MM.1S (cell line): ENCODE measurements at regions not wholly inside any gene's neighbourhood (a gene's known extent, or its start where the extent isn't known, plus 50 kb on each side); places are given as distances from the start of the nearest gene placed in this dataset.

Source experiments
- DNase-seq: peaks from one replicate; pipeline ENCODE4 v3.0.0-alpha.2; 2015
- H2AFZ ChIP-seq: fragments of 300-600 bp; sonication (generic); 2 replicates; pipeline ENCODE4 v1.6.0; 2016; ENCODE audit warnings: antibody characterized with exemption, low read length
- H3F3A ChIP-seq: fragments of 300-600 bp; sonication (generic); 2 replicates; pipeline ENCODE4 v1.6.1; 2016; ENCODE audit warnings: mild to moderate bottlenecking, antibody characterized with exemption, low read length, moderate library complexity, mixed read lengths; ENCODE audit not compliant: insufficient read depth
- H3K27ac ChIP-seq: fragments of 300-600 bp; sonication (generic); 2 replicates; pipeline ENCODE4 v1.5.1; 2016; ENCODE audit warnings: mild to moderate bottlenecking, low read length
- H3K27me3 ChIP-seq: fragments of 300-600 bp; sonication (generic); replicated peaks from 2 replicates; pipeline ENCODE4 v1.6.0; 2016; ENCODE audit warnings: low read length; ENCODE audit not compliant: insufficient read depth
- H3K36me3 ChIP-seq: fragments of 300-600 bp; sonication (generic); replicated peaks from 2 replicates; pipeline ENCODE4 v1.6.1; 2016; ENCODE audit warnings: mild to moderate bottlenecking, low read length, mixed read lengths; ENCODE audit not compliant: insufficient read depth
- H3K4me1 ChIP-seq: fragments of 300-600 bp; sonication (generic); 2 replicates; pipeline ENCODE4 v1.6.1; 2016; ENCODE audit warnings: low read length, mixed read lengths
- H3K4me2 ChIP-seq: fragments of 300-600 bp; sonication (generic); 2 replicates; pipeline ENCODE4 v1.6.0; 2016; ENCODE audit warnings: low read depth, low read length
- H3K4me3 ChIP-seq: fragments of 300-600 bp; sonication (generic); 2 replicates; pipeline ENCODE4 v1.5.1; 2016; ENCODE audit warnings: low read length, mixed read lengths
- H3K79me2 ChIP-seq: fragments of 300-600 bp; sonication (generic); 2 replicates; pipeline ENCODE4 v1.6.1; 2016; ENCODE audit warnings: mixed run types, low read length, mixed read lengths
- H3K9ac ChIP-seq: fragments of 300-600 bp; sonication (generic); 2 replicates; pipeline ENCODE4 v1.6.1; 2016; ENCODE audit warnings: low read length, mixed read lengths
- H3K9me2 ChIP-seq: fragments of 300-600 bp; sonication (generic); replicated peaks from 2 replicates; pipeline ENCODE4 v1.6.1; 2016; ENCODE audit warnings: mild to moderate bottlenecking, low read length, mixed read lengths; ENCODE audit not compliant: insufficient read depth
- H3K9me3 ChIP-seq: fragments of 300-600 bp; sonication (generic); replicated peaks from 2 replicates; pipeline ENCODE4 v1.6.1; 2016; ENCODE audit warnings: mild to moderate bottlenecking, low read length, mixed read lengths; ENCODE audit not compliant: insufficient read depth
- H4K20me1 ChIP-seq: fragments of 300-600 bp; sonication (generic); 2 replicates; pipeline ENCODE4 v1.6.1; 2016; ENCODE audit warnings: mild to moderate bottlenecking, low read length, moderate library complexity, mixed read lengths; ENCODE audit not compliant: insufficient read depth
- EZH2 ChIP-seq: fragments of 300-600 bp; sonication (generic); optimal IDR thresholded peaks from 2 replicates; pipeline ENCODE3; 2017; ENCODE audit warnings: low read depth, mild to moderate bottlenecking, antibody characterized with exemption, low read length, mixed read lengths
- EZH2phosphoT487 ChIP-seq: fragments of 300-600 bp; sonication (generic); IDR thresholded peaks from 2 replicates; pipeline ENCODE4 v1.6.1; 2018; ENCODE audit warnings: antibody characterized with exemption, low read length
- TF ChIP-seq, protein P1 (sequence below): fragments of 300-600 bp; sonication (generic); IDR thresholded peaks from 2 replicates; pipeline ENCODE4 v1.5.1; 2016; ENCODE audit warnings: antibody characterized with exemption, low read length, mixed read lengths

DNA sequence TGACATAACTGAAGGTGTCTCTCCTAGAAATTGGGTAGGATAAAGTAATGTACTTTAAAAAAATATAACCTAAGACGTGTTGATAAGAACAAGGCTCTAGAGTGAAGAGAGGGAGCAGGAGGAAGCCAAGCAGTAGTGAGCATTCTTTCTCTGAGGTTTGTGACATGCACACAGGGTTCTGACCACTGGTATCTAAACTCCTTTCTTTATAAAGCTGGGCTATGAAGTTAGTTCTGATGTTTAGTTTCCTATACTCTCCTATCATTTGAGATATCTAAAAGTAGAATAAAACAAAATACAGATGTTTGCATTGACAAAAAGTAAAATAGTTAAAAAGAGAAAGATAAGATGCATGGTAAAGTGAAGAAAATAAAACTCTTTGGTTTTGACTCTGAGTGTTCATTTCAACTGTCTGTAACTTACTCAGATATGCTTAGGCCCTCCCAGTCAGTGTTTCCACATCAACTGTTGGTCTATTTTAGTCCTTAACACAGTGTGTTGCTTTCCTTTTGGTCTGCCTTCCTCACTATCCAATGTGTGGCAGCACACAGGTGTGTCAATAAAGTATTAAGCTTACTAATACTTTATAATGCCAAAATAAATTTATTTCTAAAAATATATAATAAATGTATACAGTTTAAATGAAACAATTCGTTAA, 543.5 kb downstream of the PTPRC start:
- TF ChIP-seq, protein P1, sequence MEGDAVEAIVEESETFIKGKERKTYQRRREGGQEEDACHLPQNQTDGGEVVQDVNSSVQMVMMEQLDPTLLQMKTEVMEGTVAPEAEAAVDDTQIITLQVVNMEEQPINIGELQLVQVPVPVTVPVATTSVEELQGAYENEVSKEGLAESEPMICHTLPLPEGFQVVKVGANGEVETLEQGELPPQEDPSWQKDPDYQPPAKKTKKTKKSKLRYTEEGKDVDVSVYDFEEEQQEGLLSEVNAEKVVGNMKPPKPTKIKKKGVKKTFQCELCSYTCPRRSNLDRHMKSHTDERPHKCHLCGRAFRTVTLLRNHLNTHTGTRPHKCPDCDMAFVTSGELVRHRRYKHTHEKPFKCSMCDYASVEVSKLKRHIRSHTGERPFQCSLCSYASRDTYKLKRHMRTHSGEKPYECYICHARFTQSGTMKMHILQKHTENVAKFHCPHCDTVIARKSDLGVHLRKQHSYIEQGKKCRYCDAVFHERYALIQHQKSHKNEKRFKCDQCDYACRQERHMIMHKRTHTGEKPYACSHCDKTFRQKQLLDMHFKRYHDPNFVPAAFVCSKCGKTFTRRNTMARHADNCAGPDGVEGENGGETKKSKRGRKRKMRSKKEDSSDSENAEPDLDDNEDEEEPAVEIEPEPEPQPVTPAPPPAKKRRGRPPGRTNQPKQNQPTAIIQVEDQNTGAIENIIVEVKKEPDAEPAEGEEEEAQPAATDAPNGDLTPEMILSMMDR, result no peak
- no peak for TF ChIP-seq EZH2
- no peak for TF ChIP-seq EZH2phosphoT487
- no peak overlapping the region for H2AFZ ChIP-seq

DNA sequence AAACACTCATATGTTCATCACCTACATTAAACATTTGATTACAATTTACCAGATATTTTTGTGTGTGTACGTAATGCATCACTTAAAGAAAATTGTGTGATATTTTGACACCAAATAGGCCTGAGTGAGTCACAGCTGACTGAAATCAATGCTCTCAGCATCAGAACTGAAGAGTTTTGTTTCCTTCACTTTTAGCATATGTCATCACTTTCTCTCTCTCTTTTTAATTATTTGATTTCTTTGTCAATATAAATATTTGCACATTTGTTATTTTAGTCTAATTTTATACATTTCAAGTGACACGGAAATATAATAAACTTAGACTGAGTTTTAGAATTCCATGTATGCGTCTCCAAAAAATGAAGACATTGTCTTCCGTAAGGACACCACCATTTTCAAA, 545.3 kb downstream of the PTPRC start:
- Histone ChIP-seq H3K4me1 (no peaks in the 10 kb centered on the region), H3K79me2 (no peaks in the 10 kb centered on the region), H3K36me3 (no peaks in the 10 kb centered on the region), H3K4me3 (no peak overlapping the region), H4K20me1 (no peaks in the 10 kb centered on the region), H2AFZ (no peak overlapping the region), H3K9me2 (no peaks in the 10 kb centered on the region), H3K9me3 (no peaks in the 10 kb centered on the region), H3F3A (no peaks in the 10 kb centered on the region), H3K9ac (no peak overlapping the region), H3K4me2 (no peak overlapping the region), H3K27me3 (no peaks in the 10 kb centered on the region), H3K27ac (no peak overlapping the region)
- TF ChIP-seq EZH2phosphoT487, result no peak
- TF ChIP-seq EZH2, result no peak
- DNase-seq, result no peak

More for the DNA sequence above, 543.5 kb downstream of the PTPRC start:
- no peaks in the 10 kb centered on the region for H3K79me2 ChIP-seq
- DNase-seq, result peak; percentile 45
- no peaks in the 10 kb centered on the region for H3K27me3 ChIP-seq
- no peaks in the 10 kb centered on the region for H3F3A ChIP-seq
- no peak overlapping the region for H3K4me3 ChIP-seq
- no peaks in the 10 kb centered on the region for H3K9me2 ChIP-seq
- no peak overlapping the region for H3K4me2 ChIP-seq
- no peak overlapping the region; the same call in 1 of the 2 replicates for H3K27ac ChIP-seq
- no peaks in the 10 kb centered on the region for H3K36me3 ChIP-seq
- H4K20me1 ChIP-seq, result no peaks in the 10 kb centered on the region
- H3K4me1 ChIP-seq, result no peaks in the 10 kb centered on the region
- no peak overlapping the region for H3K9ac ChIP-seq
- no peaks in the 10 kb centered on the region for H3K9me3 ChIP-seq

DNA sequence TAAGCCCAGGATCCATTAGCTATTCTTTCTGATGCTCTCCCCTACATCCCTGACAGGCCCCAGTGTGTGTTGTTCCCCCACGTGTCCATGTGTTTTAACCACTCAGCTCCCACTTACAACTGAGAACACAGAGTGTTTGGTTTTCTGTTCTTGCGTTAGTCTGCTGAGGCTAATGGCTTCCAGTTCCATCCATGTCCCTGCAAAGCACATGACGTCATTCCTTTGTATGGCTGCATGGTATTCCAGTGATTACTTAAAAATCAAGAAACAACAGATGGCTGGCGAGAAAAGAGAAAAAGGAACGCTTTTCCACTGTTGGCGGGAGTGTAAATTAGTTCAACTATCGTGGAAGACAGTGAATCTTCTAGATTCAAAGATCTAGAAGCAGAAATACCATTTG, 556.0 kb downstream of the PTPRC start:
- Histone ChIP-seq H2AFZ (no peak overlapping the region), H3F3A (no peaks in the 10 kb centered on the region), H3K9me3 (no peaks in the 10 kb centered on the region), H4K20me1 (no peaks in the 10 kb centered on the region), H3K4me2 (no peak overlapping the region), H3K27ac (no peak overlapping the region), H3K4me1 (no peaks in the 10 kb centered on the region), H3K36me3 (no peaks in the 10 kb centered on the region), H3K79me2 (no peaks in the 10 kb centered on the region), H3K4me3 (no peak overlapping the region), H3K9ac (no peak overlapping the region), H3K9me2 (no peaks in the 10 kb centered on the region), H3K27me3 (no peaks in the 10 kb centered on the region)
- no peak for DNase-seq
- no peak for TF ChIP-seq EZH2phosphoT487
- TF ChIP-seq EZH2, result no peak
- TF ChIP-seq, protein P1, result no peak

DNA sequence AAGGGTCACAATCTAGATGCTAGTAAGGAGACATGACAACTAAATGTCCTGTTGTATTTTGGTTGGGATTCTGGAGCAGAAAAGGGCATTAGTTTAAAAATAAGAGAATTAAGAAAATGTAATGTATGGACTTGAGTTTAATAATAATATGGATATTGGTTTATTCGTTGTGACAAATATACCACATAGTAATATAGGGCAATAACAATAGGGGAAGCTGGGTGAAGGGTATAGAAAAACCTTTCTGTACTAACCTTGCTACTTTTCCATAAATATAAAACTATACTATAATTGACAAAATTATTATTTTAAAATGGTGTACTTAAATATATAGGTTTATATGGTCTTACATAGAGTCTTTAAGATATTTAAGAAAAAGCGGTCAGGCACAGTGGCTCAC, 558.9 kb downstream of the PTPRC start:
- H3K4me2 ChIP-seq, result no peak overlapping the region
- no peaks in the 10 kb centered on the region for H3K9me3 ChIP-seq
- DNase-seq, result no peak
- H3K27me3 ChIP-seq, result no peaks in the 10 kb centered on the region
- H3K9me2 ChIP-seq, result no peaks in the 10 kb centered on the region
- no peaks in the 10 kb centered on the region for H3F3A ChIP-seq
- H2AFZ ChIP-seq, result no peak overlapping the region
- H3K27ac ChIP-seq, result no peak overlapping the region
- H3K4me3 ChIP-seq, result no peak overlapping the region
- H3K9ac ChIP-seq, result no peak overlapping the region
- H4K20me1 ChIP-seq, result no peaks in the 10 kb centered on the region
- H3K4me1 ChIP-seq, result no peaks in the 10 kb centered on the region
- TF ChIP-seq EZH2phosphoT487 (no peak), EZH2 (no peak)
- TF ChIP-seq, protein P1, result no peak
- no peaks in the 10 kb centered on the region for H3K36me3 ChIP-seq
- H3K79me2 ChIP-seq, result no peaks in the 10 kb centered on the region
